GM12878 (cell line): ENCODE measurements at regions not wholly inside any gene's neighbourhood (a gene's known extent, or its start where the extent isn't known, plus 50 kb on each side); places are given as distances from the start of the nearest gene placed in this dataset.

Experiments
- CHD1 ChIP-seq: IDR thresholded peaks from 2 replicates; pipeline ENCODE4 v1.6.1; 2012; ENCODE audit warnings: low read depth, low read length, improper control_type of control experiment
- EP300 ChIP-seq, 2 experiments: fragments of 150-350 bp in 1 of 2; IDR thresholded peaks; 2 replicates each; pipeline ENCODE4 v1.6.1; 2011 to 2012; ENCODE audit warnings: low read depth in 2 of 2, low read length in 2 of 2, borderline replicate concordance in 1 of 2, improper control_type of control experiment in 1 of 2, inconsistent platforms in 1 of 2; ENCODE audit not compliant: control insufficient read depth in 1 of 2
- NBN ChIP-seq: fragments of 450-650 bp; IDR thresholded peaks from 2 replicates; pipeline ENCODE4 v1.6.1; 2016
- NFIC ChIP-seq: IDR thresholded peaks from 2 replicates; pipeline ENCODE4 v1.6.1; 2012; ENCODE audit warnings: low read depth, mild to moderate bottlenecking, inconsistent platforms, low read length, moderate library complexity
- NR2F1 ChIP-seq: fragments of 450-650 bp; conservative IDR thresholded peaks from 2 replicates; pipeline ENCODE4 v1.6.1; 2017; ENCODE audit warnings: mild to moderate bottlenecking
- POLR2AphosphoS5 ChIP-seq: IDR thresholded peaks from 2 replicates; pipeline ENCODE4 v1.6.1; 2011; ENCODE audit warnings: mild to moderate bottlenecking, low read length, inconsistent platforms
- POU2F2 ChIP-seq: IDR thresholded peaks from 3 replicates; pipeline ENCODE4 v1.6.1; 2011; ENCODE audit warnings: low read depth, mild to moderate bottlenecking, low read length, borderline replicate concordance
- TCF12 ChIP-seq: IDR thresholded peaks from 2 replicates; pipeline ENCODE4 v1.6.1; 2011; ENCODE audit warnings: low read depth, mild to moderate bottlenecking, low read length
- TF ChIP-seq, protein P1 (sequence below), 3 experiments: IDR thresholded peaks in 2 of 3; conservative IDR thresholded peaks in 1 of 3; 2 replicates each; pipeline ENCODE4 v1.5.1; 2011; ENCODE audit warnings: low read depth in 3 of 3, low read length in 3 of 3, mild to moderate bottlenecking in 3 of 3, control low read depth in 2 of 3, moderate library complexity in 2 of 3, inconsistent platforms in 1 of 3, mixed read lengths in 1 of 3; ENCODE audit not compliant: control insufficient read depth in 2 of 3, insufficient read depth in 1 of 3; ENCODE audit errors: extremely low read depth in 1 of 3
- TF ChIP-seq, protein P2 (sequence below): fragments of 450-650 bp; IDR thresholded peaks from 2 replicates; pipeline ENCODE4 v1.6.1; 2017; ENCODE audit warnings: mild to moderate bottlenecking
- TF ChIP-seq, protein P3 (sequence below): IDR thresholded peaks from 2 replicates; pipeline ENCODE4 v1.6.1; 2011; ENCODE audit warnings: low read depth, low read length, improper control_type of control experiment, borderline replicate concordance
- TF ChIP-seq, protein P4 (sequence below): fragments of 450-650 bp; IDR thresholded peaks from 2 replicates; pipeline ENCODE4 v1.6.1; 2017; ENCODE audit warnings: mild to moderate bottlenecking, low read depth, inconsistent platforms; ENCODE audit not compliant: poor library complexity, severe bottlenecking
- TF ChIP-seq, protein P5 (sequence below): IDR thresholded peaks from 2 replicates; pipeline ENCODE4 v1.6.1; 2011; ENCODE audit warnings: borderline replicate concordance, low read depth, mild to moderate bottlenecking, moderate library complexity, mixed read lengths, low read length; ENCODE audit not compliant: insufficient read depth; ENCODE audit errors: extremely low read length

DNA sequence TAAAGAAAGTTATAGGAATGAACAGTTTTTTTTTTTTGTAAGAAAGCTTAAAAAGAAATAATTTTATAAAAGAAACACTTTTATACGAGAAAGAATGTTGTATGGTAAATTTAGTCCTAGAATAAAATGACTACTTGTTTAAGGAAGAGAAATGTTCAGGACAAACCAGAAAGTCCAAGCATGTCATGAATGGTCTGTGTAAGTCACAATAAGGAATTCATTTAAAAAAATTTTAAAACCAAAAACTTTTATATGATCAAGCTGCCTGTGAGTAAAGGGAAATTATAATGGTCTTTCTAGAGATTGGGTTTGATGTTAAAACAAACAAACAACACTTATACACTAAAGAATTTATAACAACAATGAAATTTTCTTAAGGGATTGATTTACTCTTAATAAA lies 858.9 kb upstream of the PCDH7 start:
- TF ChIP-seq, protein P1, sequence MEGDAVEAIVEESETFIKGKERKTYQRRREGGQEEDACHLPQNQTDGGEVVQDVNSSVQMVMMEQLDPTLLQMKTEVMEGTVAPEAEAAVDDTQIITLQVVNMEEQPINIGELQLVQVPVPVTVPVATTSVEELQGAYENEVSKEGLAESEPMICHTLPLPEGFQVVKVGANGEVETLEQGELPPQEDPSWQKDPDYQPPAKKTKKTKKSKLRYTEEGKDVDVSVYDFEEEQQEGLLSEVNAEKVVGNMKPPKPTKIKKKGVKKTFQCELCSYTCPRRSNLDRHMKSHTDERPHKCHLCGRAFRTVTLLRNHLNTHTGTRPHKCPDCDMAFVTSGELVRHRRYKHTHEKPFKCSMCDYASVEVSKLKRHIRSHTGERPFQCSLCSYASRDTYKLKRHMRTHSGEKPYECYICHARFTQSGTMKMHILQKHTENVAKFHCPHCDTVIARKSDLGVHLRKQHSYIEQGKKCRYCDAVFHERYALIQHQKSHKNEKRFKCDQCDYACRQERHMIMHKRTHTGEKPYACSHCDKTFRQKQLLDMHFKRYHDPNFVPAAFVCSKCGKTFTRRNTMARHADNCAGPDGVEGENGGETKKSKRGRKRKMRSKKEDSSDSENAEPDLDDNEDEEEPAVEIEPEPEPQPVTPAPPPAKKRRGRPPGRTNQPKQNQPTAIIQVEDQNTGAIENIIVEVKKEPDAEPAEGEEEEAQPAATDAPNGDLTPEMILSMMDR (IDR thresholded peaks at IDR 0.05 in 2 of 3, conservative IDR thresholded peaks at IDR 0.05 in 1 of 3; ENCODE audit: control insufficient read depth in 2 of 3, extremely low read depth in 1 of 3, insufficient read depth in 1 of 3, low read depth in 3 of 3, low read length in 3 of 3): no peak
- no peak for TF ChIP-seq NBN
- TF ChIP-seq, protein P2, sequence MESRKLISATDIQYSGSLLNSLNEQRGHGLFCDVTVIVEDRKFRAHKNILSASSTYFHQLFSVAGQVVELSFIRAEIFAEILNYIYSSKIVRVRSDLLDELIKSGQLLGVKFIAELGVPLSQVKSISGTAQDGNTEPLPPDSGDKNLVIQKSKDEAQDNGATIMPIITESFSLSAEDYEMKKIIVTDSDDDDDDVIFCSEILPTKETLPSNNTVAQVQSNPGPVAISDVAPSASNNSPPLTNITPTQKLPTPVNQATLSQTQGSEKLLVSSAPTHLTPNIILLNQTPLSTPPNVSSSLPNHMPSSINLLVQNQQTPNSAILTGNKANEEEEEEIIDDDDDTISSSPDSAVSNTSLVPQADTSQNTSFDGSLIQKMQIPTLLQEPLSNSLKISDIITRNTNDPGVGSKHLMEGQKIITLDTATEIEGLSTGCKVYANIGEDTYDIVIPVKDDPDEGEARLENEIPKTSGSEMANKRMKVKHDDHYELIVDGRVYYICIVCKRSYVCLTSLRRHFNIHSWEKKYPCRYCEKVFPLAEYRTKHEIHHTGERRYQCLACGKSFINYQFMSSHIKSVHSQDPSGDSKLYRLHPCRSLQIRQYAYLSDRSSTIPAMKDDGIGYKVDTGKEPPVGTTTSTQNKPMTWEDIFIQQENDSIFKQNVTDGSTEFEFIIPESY: no peak
- TF ChIP-seq EP300 (IDR thresholded peaks at IDR 0.05; ENCODE audit: borderline replicate concordance in 1 of 2, control insufficient read depth in 1 of 2, low read depth in 2 of 2, low read length in 2 of 2): no peak
- TF ChIP-seq POLR2AphosphoS5: no peak
- TF ChIP-seq NR2F1: no peak
- TF ChIP-seq, protein P3, sequence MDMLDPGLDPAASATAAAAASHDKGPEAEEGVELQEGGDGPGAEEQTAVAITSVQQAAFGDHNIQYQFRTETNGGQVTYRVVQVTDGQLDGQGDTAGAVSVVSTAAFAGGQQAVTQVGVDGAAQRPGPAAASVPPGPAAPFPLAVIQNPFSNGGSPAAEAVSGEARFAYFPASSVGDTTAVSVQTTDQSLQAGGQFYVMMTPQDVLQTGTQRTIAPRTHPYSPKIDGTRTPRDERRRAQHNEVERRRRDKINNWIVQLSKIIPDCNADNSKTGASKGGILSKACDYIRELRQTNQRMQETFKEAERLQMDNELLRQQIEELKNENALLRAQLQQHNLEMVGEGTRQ: no peak
- TF ChIP-seq NFIC: no peak
- TF ChIP-seq, protein P4, sequence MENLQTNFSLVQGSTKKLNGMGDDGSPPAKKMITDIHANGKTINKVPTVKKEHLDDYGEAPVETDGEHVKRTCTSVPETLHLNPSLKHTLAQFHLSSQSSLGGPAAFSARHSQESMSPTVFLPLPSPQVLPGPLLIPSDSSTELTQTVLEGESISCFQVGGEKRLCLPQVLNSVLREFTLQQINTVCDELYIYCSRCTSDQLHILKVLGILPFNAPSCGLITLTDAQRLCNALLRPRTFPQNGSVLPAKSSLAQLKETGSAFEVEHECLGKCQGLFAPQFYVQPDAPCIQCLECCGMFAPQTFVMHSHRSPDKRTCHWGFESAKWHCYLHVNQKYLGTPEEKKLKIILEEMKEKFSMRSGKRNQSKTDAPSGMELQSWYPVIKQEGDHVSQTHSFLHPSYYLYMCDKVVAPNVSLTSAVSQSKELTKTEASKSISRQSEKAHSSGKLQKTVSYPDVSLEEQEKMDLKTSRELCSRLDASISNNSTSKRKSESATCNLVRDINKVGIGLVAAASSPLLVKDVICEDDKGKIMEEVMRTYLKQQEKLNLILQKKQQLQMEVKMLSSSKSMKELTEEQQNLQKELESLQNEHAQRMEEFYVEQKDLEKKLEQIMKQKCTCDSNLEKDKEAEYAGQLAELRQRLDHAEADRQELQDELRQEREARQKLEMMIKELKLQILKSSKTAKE: no peak
- TF ChIP-seq, protein P5, sequence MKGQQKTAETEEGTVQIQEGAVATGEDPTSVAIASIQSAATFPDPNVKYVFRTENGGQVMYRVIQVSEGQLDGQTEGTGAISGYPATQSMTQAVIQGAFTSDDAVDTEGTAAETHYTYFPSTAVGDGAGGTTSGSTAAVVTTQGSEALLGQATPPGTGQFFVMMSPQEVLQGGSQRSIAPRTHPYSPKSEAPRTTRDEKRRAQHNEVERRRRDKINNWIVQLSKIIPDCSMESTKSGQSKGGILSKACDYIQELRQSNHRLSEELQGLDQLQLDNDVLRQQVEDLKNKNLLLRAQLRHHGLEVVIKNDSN: no peak
- no peak for TF ChIP-seq CHD1
- no peak for TF ChIP-seq TCF12
- TF ChIP-seq POU2F2: no peak
